ENCODE measurements at regions not wholly inside any gene's neighbourhood (a gene's known extent, or its start where the extent isn't known, plus 50 kb on each side); places are given as distances from the start of the nearest gene placed in this dataset.

DNA sequence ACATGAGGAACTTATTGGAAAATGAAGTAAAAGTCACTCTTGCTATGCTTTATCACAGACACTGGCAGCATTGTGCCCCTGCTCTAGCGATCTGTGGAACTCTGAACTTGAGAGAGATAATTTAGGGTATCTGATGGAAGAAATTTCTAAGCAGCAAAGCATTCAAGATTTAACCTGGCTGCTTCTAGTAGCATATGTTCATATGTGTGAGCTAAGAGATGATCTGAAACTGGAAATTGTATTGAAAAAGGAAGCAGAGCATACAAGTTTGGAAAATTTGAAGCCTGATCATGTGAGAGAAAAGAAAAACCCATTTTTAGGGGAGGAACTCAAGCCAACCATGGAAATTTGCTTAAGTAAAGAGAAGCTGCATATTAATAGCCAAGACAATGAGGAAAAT is 657.7 kb downstream of the TRAM1L1 start:
- no peak for DNase-seq (ENCODE audit: low read depth)

GRCh38 chr4:116413222-116413621 is 672.2 kb downstream of the TRAM1L1 start:
- no peak for DNase-seq (ENCODE audit: low read depth)

- DNase-seq (ENCODE audit: low read depth) = no peak
Observed at GRCh38 chr4:116401293-116401692, 684.1 kb downstream of the TRAM1L1 start.

DNA sequence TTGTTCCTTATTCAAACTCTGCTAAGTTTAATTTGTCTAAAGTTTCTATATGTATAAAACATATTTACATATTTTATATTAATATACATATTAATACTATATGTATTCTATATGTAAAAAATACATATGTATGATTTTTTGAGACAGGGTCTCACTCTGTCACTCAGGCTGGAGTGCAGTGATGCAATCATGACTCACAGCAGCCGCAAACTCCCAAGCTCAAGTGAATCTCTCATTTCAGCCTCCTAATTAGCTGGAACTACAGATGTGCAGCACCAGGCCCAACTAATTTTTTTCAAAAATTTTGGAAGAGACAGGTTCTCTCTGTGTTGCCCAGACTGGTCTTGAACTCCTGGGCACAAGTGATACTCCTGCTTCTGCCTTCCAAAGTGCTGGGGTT is 684.9 kb downstream of the TRAM1L1 start:
- peak; percentile 38 for DNase-seq (ENCODE audit: low read depth)

DNA sequence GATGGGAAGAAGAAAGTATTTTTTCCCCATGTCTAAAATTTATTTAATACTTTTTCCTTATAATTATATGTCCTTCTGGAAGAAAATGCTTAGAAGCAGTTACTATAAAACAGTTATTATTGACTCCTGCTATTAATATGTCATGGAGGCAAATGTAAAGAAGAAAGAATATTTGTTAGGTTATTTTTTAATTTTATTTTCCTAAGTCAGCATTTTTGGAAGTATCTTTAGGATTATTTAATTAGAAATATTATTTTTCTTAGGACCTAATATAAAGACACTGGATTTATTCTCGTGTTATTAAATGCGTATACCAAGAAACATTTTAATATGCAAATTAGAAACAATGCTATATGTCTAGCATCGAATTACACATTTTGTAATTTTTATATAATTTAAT is 687.7 kb downstream of the TRAM1L1 start:
- DNase-seq (ENCODE audit: low read depth) = no peak

GRCh38 chr4:116397291-116397690 is 688.1 kb downstream of the TRAM1L1 start:
- no peak for DNase-seq (ENCODE audit: low read depth)

GRCh38 chr4:116395408-116395807 is 690.0 kb downstream of the TRAM1L1 start:
- DNase-seq (ENCODE audit: low read depth) = no peak

DNA sequence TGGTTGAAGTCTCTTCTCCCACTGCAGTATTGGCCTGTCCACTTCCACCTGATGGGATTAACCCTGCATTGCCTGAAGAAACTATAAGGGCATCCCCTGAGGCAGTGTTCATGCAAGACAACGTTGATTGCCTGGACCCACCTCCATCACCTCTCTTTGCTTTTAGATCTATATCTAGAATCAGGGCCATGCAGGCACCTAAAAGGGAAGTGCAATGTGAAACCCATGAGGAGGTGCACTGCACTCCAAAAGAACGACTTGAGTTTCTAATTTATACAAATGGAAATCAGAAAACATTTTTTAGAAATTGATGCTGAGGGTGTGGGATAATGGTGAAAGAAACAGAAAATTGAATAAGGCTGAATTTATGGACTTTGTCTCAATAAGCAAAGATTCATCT is 694.4 kb downstream of the TRAM1L1 start:
- no peak for DNase-seq (ENCODE audit: low read depth)

DNA sequence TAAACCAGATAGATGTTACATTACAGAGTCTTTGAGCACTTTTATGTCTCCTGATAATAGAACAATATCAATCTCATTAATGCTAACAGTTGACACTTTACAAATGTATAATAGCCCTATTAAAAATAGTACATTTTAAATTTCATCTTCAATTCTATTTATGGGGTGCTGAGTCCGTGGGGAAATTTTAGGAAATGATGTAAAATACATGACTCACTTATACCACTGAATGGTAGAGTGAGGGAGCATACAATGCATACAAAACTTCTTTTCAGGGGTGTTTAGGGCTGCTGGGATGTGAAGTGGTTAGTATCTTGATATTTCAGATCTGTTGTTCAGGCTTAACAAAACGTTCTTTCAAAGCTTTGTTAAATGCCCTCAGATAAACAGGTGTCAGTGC is 696.2 kb downstream of the TRAM1L1 start:
- no peak for DNase-seq (ENCODE audit: low read depth)

- no peak for DNase-seq (ENCODE audit: low read depth)
Observed at GRCh38 chr4:116387937-116388474, 697.4 kb downstream of the TRAM1L1 start.

DNA sequence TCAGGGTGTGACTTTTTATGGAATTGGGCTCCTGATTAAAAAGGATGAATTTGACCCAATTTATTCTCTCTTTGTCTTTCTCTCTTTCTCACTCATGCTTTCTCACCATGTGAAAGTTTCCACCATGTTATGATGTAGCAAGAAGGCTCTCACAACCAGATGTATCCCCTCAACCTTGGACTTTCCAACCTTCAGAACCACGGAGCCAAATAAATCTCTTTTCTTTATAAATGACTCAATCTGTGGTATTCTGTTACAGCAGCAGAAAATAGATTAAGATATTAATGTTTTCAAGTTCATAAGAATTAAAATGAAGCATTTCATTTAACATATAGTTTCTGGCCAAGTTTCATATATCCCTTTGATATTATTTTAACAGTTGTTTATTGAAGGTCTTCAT is 698.5 kb downstream of the TRAM1L1 start:
- DNase-seq (ENCODE audit: low read depth) = no peak

DNA sequence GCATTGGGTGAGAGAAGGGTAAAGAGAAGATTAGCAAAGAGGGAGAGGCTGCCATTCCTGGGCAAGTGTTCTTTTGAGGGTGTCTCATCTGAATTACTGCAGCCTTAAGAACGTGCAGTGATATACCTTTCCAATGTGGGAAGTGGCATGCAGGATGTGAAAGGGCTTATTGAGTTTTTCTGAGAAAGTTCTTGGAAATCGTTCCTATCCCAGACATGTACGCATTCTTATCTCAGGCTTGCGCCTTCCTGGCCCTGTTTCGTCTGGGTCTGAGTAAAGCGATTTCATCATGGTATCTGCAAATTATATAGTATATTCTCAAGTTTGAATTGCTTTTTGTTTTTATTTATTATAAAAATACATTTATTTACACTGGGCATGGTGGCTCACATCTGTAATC is 699.8 kb downstream of the TRAM1L1 start:
- DNase-seq (ENCODE audit: low read depth) = no peak

- no peak for DNase-seq (ENCODE audit: low read depth)
Observed at GRCh38 chr4:116374815-116375214, 710.6 kb downstream of the TRAM1L1 start.

GRCh38 chr4:116362583-116362982 is 722.8 kb downstream of the TRAM1L1 start:
- DNase-seq (ENCODE audit: low read depth) = no peak

DNA sequence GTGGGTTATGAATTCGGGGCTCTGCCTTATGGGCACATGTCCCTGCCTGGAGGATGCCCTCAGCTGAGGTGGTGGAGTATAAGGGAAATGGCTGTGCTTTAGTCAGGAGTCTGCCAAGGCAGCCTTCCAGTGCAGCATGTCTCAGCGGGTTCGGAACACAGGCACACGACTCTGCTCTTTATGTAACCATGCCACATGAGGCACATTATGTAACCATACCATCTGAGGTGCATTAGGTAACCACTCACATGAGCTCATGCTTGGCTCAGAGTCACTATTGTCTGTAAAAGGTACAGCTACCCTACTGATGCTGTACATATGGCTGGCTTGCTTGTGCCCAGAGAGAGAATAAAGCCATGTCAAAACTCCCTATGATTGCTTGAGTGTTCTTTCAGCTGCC is 723.6 kb downstream of the TRAM1L1 start:
- DNase-seq (ENCODE audit: low read depth) = no peak

GRCh38 chr4:116358633-116359222 is 726.6 kb downstream of the TRAM1L1 start:
- peak; percentile 73 for DNase-seq (ENCODE audit: low read depth)

DNA sequence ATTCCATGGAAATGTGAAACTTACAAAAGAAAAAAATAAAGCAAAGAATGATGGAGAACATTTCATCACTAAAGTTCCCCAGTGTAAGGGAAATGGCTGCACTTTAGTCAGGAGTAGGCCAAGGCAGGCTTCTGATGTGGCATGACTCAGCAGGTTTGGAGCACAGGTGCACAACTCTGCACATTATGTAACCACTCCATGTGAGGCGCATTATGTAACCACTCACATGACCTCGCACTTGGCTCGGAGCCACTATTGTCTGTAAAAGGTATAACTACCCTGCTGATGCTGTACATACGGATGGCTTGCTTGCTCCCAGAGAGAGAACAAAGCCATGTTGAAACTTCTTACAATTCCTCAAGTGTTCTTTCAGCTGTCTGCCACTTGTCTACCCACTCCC is 727.6 kb downstream of the TRAM1L1 start:
- DNase-seq (ENCODE audit: low read depth) = no peak

- DNase-seq (ENCODE audit: low read depth) = no peak
Observed at GRCh38 chr4:116346750-116347149, 738.6 kb downstream of the TRAM1L1 start.

- DNase-seq (ENCODE audit: low read depth) = no peak
Observed at GRCh38 chr4:116343809-116344208, 741.6 kb downstream of the TRAM1L1 start.

DNA sequence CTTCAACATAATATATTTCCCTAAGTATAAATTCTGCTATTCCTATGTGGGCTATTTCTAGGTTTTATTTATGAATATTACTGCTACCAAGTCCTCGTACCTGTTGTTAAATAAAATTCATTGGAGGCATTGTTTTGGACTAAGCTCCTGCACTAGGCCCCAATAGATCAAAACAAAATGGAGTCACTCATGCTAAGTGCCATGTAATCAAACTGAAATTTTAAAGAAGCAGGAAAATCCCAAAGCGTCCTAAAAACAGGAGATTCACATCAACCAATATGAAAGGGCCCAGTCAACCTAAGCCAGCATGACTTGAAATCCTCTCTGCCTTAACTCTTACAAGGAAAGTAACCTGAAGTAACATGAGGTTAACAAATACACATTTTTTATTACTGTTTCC is 743.2 kb downstream of the TRAM1L1 start:
- no peak for DNase-seq (ENCODE audit: low read depth)

- no peak for DNase-seq (ENCODE audit: low read depth)
Observed at GRCh38 chr4:116332508-116332907, 752.9 kb downstream of the TRAM1L1 start.

GRCh38 chr4:116328261-116328860 is 757.0 kb downstream of the TRAM1L1 start:
- DNase-seq (ENCODE audit: low read depth) = no peak

DNA sequence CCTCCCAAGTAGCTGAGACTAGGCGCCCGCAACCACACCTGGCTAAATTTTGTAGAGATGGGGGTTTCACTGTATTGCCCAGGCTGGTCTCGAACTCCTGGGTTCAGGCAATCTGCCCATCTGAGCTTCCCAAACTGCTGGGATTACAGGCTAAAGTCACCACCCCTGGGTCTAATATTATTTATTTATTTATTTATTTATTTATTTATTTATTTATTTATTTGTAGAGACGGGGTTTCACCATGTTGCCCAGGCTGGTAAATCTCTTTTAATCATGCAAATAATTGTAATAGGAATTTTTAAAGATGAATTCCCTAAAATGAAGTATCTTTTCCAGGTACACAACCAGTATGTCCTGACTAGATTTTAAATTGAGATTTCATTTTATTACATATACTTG is 761.8 kb downstream of the TRAM1L1 start:
- no peak for DNase-seq (ENCODE audit: low read depth)

GRCh38 chr4:116321471-116321870 is 763.9 kb downstream of the TRAM1L1 start:
- DNase-seq (ENCODE audit: low read depth) = no peak
